Endodermal cell (in vitro differentiated cells): ENCODE measurements at regions not wholly inside any gene's neighbourhood (a gene's known extent, or its start where the extent isn't known, plus 50 kb on each side); places are given as distances from the start of the nearest gene placed in this dataset.

Source experiments
- DNase-seq: peaks from one replicate; pipeline ENCODE4 v3.0.0-alpha.2; 2017
- H3K27ac ChIP-seq: 2 replicates; pipeline ENCODE4 v1.5.1; 2013; ENCODE audit warnings: mild to moderate bottlenecking, low read depth, low read length, moderate library complexity
- H3K27me3 ChIP-seq: 2 replicates; pipeline ENCODE4 v1.6.1; 2013; ENCODE audit warnings: mild to moderate bottlenecking, low read length, moderate library complexity; ENCODE audit not compliant: insufficient read depth, control insufficient read depth, poor library complexity, severe bottlenecking
- H3K36me3 ChIP-seq: 2 replicates; pipeline ENCODE4 v1.7.0; 2013; ENCODE audit warnings: mild to moderate bottlenecking, low read length, moderate library complexity; ENCODE audit not compliant: control insufficient read depth, insufficient read depth
- H3K4me1 ChIP-seq: one replicate; pipeline ENCODE4 v1.7.0; 2013; ENCODE audit warnings: low read length; ENCODE audit not compliant: control insufficient read depth, insufficient read depth
- H3K4me3 ChIP-seq: 2 replicates; pipeline ENCODE4 v1.5.1; 2013; ENCODE audit warnings: mild to moderate bottlenecking, low read length, moderate library complexity
- H3K9ac ChIP-seq: 2 replicates; pipeline ENCODE4 v1.6.1; 2013; ENCODE audit warnings: mild to moderate bottlenecking, low read length, moderate library complexity; ENCODE audit not compliant: poor library complexity, severe bottlenecking; ENCODE audit errors: extremely low read depth
- H3K9me3 ChIP-seq: 2 replicates; pipeline ENCODE4 v1.6.1; 2013; ENCODE audit warnings: mild to moderate bottlenecking, low read length, moderate library complexity; ENCODE audit not compliant: control insufficient read depth
- H3K27ac Mint-ChIP-seq: 2 replicates; pipeline ENCODE4 v1.8.0; 2020; ENCODE audit warnings: mixed read lengths
- H3K27me3 Mint-ChIP-seq: 2 replicates; pipeline ENCODE4 v1.8.0; 2021; ENCODE audit warnings: mild to moderate bottlenecking, mixed read lengths; ENCODE audit not compliant: insufficient read depth
- H3K36me3 Mint-ChIP-seq: 2 replicates; pipeline ENCODE4 v1.8.0; 2020; ENCODE audit warnings: low read depth, mixed read lengths
- H3K4me1 Mint-ChIP-seq: 2 replicates; pipeline ENCODE4 v1.8.0; 2020; ENCODE audit warnings: mixed read lengths
- H3K4me3 Mint-ChIP-seq: 2 replicates; pipeline ENCODE4 v1.8.0; 2020; ENCODE audit warnings: mild to moderate bottlenecking, moderate library complexity, mixed read lengths
- H3K9me3 Mint-ChIP-seq: 2 replicates; pipeline ENCODE4 v1.8.0; 2020; ENCODE audit warnings: mild to moderate bottlenecking, mixed read lengths
- WGBS, 2 experiments: methylation state at CpG; one replicate each; pipeline versions ENCODE4 v1.1.5 to v1.1.7; 2013; ENCODE audit warnings: missing lambda C conversion rate in 2 of 2, mixed read lengths in 1 of 2; ENCODE audit not compliant: insufficient coverage in 1 of 2, insufficient read length in 1 of 2; 5-methylcytosine and 5-hydroxymethylcytosine counted together
- TF ChIP-seq, protein P1 (sequence below): fragments of 200-600 bp; sonication (generic); conservative IDR thresholded peaks from 2 replicates; pipeline ENCODE4 v1.5.0; 2021; ENCODE audit warnings: antibody characterized with exemption, mild to moderate bottlenecking

DNA sequence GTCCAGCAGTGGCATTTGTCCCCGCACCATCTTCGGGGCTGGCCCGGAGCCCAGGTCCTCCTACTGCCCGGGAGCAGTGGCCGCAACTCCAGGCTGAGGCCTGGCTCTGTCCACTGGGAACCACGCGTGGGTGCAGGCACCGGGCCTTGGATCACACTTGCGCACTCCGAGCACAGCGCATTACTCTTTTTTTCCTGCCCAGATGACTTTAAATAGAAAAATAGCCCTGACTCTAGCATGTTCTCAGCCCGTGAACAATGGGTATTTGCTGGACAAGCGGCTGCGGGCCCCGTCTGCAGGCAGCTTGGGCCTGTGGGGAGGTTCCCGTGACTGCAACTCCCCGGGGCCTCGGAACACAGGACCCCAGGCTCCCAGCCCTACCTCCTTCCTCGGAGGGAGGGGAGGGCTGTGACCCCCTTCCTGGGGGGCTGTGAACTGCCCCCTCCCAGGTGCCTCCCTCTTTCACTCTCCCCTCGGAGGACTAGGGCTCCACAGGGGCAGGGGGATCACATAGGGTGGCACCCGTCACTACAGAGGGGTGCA is 162.2 kb downstream of the TBXT start:
- peaks cover 16% of the 10 kb centered on the region for H3K4me1 Mint-ChIP-seq
- Histone ChIP-seq H3K27ac (peak overlapping the region; percentile 92), H3K36me3 (no peaks in the 10 kb centered on the region), H3K27me3 (peaks cover 61% of the 10 kb centered on the region), H3K4me1 (peaks cover 7% of the 10 kb centered on the region), H3K9ac (no peak overlapping the region), H3K9me3 (no peaks in the 10 kb centered on the region), H3K4me3 (no peak overlapping the region)
- 69 to 72% methylated on average over 11 to 21 of the region's 21 CpGs for WGBS, 2 experiments
- TF ChIP-seq, protein P1, sequence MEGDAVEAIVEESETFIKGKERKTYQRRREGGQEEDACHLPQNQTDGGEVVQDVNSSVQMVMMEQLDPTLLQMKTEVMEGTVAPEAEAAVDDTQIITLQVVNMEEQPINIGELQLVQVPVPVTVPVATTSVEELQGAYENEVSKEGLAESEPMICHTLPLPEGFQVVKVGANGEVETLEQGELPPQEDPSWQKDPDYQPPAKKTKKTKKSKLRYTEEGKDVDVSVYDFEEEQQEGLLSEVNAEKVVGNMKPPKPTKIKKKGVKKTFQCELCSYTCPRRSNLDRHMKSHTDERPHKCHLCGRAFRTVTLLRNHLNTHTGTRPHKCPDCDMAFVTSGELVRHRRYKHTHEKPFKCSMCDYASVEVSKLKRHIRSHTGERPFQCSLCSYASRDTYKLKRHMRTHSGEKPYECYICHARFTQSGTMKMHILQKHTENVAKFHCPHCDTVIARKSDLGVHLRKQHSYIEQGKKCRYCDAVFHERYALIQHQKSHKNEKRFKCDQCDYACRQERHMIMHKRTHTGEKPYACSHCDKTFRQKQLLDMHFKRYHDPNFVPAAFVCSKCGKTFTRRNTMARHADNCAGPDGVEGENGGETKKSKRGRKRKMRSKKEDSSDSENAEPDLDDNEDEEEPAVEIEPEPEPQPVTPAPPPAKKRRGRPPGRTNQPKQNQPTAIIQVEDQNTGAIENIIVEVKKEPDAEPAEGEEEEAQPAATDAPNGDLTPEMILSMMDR, result no peak
- peaks cover 75% of the 10 kb centered on the region for H3K27me3 Mint-ChIP-seq
- H3K4me3 Mint-ChIP-seq, result peak overlapping the region; percentile 32
- H3K9me3 Mint-ChIP-seq, result no peaks in the 10 kb centered on the region
- no peak overlapping the region for H3K27ac Mint-ChIP-seq
- H3K36me3 Mint-ChIP-seq, result no peaks in the 10 kb centered on the region
- no peak for DNase-seq

DNA sequence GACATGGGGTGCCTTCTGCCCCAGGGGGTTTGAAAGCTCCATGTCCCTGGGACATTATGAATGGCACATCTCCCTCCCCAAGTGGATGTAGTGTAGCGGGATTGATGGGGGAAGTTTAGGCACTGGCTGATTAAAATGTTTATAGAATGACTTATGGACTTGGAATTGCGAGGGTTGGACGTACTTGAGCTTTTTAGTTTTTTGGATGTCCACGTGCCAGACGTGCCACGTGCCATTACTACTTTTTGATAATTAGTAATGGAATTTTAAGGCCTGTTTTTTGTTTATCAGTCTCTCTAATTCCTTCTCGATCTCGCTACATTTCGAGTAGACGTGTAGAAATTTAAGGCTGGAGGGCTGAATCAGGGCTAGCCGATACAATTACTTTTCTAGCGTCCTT is 162.8 kb downstream of the TBXT start:
- H3K27ac Mint-ChIP-seq, result no peak overlapping the region
- H3K4me1 ChIP-seq, result peaks cover 7% of the 10 kb centered on the region
- H3K4me1 Mint-ChIP-seq, result peaks cover 16% of the 10 kb centered on the region
- TF ChIP-seq, protein P1, result no peak
- H3K9ac ChIP-seq, result no peak overlapping the region
- H3K27ac ChIP-seq, result peak overlapping the region; percentile 92
- DNase-seq, result no peak
- 93 to 96% methylated on average over 12 of the region's 12 CpGs for WGBS, 2 experiments
- no peak overlapping the region for H3K4me3 ChIP-seq
- peaks cover 55% of the 10 kb centered on the region for H3K27me3 ChIP-seq
- H3K36me3 Mint-ChIP-seq, result no peaks in the 10 kb centered on the region
- no peaks in the 10 kb centered on the region for H3K9me3 Mint-ChIP-seq
- H3K36me3 ChIP-seq, result no peaks in the 10 kb centered on the region
- no peak overlapping the region for H3K4me3 Mint-ChIP-seq
- H3K27me3 Mint-ChIP-seq, result peaks cover 69% of the 10 kb centered on the region
- no peaks in the 10 kb centered on the region for H3K9me3 ChIP-seq

DNA sequence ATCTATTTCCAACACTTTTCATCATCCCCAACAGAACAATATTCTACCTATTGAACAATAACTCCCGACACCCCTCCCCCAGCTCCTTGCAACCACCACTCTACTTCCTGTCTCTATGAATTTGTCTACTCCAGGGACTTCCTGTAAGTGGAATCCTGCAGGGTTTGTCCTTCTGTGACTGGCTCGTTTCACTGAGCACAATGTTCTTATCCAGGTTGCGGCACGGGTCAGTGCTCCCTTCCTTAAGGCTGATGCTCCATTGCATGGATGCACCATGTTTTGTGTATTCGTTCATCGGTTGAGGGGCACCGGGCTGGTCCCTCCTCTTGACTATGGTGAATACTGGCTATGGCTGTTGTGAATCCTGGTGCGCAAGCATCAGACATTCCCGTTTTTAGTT is 163.2 kb downstream of the TBXT start:
- no peak overlapping the region for H3K9ac ChIP-seq
- no peak overlapping the region for H3K4me3 ChIP-seq
- H3K9me3 ChIP-seq, result no peaks in the 10 kb centered on the region
- H3K4me1 ChIP-seq, result peaks cover 7% of the 10 kb centered on the region
- DNase-seq, result no peak
- TF ChIP-seq, protein P1, result no peak
- H3K27ac ChIP-seq, result no peak overlapping the region
- H3K36me3 ChIP-seq, result no peaks in the 10 kb centered on the region
- Mint-ChIP-seq H3K27me3 (peaks cover 68% of the 10 kb centered on the region), H3K9me3 (no peaks in the 10 kb centered on the region), H3K36me3 (no peaks in the 10 kb centered on the region), H3K27ac (no peak overlapping the region), H3K4me3 (no peak overlapping the region), H3K4me1 (peaks cover 16% of the 10 kb centered on the region)
- peaks cover 51% of the 10 kb centered on the region for H3K27me3 ChIP-seq
- WGBS, 2 experiments, result 94 to 95% methylated on average over 7 to 9 of the region's 9 CpGs
